CD4-positive, alpha-beta T cell treated with Interleukin-15 for 1 hour (primary cell): ENCODE measurements at regions not wholly inside any gene's neighbourhood (a gene's known extent, or its start where the extent isn't known, plus 50 kb on each side); places are given as distances from the start of the nearest gene placed in this dataset.
"Not testable (repeated sequence)": the region's sequence is repeated elsewhere in the genome, so short reads cannot be mapped to it uniquely, and the experiment has no call there.

Experiments used
- DNase-seq: peaks from one replicate; pipeline ENCODE4 v3.0.0-alpha.2; 2020

DNA sequence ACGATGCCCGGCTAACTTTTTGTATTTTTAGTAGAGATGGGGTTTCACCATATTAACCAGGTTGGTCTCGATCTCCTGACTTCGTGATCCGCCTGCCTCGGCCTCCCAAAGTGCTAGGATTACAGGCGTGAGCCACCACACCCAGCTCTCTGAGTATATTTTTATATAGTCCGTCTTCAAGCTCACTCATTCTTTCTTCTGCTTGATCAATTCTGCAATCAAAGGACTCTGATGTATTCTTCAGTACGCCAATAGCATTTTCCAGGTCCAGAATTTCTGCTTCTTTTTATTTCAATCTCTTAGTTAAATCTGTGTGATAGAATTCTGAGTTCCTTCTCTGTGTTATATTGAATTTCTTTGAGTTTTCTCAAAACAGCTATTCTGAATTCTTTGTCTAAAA is 281.9 kb upstream of the PMFBP1 start:
- DNase-seq, result not testable (repeated sequence)

DNA sequence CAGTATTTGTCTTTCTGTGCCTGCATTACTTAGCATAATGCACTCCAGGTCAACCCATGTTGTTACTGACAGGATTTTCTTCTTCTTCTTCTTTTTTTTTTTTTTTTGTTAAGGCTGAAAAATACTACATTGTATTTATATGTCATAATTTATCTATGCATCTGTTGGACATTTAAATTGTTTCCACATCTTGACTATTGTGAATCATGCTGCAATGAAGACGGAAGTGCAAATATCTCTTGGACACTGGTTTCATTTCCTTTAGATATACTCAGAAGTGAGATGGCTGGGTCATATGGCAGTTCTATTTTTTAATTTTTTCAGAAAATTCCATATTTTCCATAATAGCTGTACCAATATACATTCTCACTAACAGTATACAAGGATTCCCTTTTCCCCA is 272.7 kb upstream of the PMFBP1 start:
- no peak for DNase-seq

DNA sequence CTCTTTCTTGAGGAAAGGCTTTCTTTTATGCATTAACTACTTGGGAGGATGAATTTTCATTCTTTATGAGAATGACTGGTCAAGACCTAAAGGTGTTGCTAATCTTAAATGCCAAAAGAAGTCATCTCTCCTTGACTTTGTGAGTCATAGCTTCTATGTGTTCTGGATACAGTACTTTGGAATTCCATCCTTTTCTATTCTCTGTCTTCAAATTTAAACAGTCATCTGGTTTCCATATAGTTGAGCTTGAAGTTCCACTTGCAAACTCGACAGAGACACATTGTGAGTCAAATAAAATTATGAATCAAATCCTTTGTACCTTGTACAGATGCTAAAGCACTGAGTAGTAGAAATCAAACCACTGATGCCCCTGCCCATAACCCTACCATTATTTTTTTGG is 271.9 kb upstream of the PMFBP1 start:
- DNase-seq, result no peak

DNA sequence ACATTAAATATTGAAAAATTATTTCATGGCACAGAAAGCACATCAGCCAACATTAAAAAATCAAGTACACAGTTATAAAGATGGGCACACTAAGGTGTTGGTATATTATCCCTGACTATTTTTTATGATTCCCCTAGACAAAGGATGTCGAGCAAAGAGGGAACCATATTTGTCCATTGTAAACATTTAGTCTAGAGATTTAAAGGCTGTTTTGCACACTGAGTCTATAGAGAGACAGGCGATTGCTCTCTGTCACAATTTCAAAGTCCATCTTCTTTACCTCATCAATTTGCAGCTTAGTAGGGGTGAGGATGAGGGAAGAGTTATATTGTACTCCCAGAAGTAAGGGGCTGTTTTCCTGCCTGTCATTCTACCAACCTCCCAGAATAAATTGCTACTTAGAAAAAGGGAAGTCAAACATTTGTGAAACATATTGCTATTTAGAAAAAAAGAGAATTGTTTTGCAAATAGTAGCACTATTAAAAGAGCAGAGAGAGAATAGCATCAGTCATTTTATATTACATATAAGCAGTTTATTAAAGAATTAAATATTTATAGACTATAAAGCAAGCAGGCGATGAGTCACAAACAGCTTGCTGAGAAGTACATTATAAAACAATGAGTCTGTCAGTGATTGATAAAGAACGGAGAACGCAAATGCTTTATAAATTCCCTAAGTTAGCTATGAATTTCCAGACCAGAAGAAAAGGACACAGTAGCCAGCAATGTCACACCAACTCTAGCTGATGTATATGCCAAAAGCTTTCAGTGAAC is 270.6 kb upstream of the PMFBP1 start:
- DNase-seq, result no peak

DNA sequence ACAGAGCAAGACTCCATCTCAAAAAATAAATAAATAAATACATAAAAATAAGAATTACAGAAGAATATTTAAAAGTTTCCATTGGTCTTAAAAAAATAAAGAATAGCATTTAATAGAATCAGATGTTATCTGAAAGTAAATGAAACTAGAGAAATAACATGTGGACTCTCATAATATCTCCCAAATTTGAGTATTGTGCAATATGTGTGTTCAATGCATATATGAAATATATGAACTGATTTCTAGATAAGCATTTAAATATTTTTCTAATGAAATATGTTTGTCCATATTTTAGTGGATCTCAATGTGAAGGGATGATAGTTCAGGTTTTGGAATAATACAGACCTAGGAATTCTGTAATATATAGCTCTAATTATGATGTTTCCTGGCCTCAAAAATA is 265.9 kb upstream of the PMFBP1 start:
- no peak for DNase-seq

DNA sequence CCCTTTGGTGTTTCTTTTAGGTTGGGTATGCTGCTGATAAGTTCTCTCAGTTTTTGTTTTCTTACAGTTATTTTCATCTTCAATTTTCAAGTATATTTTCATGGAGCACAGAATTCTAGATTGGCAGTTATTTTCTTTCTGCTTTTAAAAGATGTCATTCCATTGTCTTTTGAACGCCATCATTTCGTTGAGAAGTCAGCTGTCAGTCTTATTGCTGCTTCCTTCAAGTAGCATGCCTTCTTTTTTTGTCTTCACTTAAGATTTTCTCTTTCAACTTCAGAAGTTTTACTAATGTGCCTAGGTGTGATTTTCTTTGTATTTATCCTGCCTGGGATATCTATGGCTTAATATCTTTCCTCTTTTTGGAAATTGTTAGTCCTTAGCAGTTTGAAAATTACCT is 262.2 kb upstream of the PMFBP1 start:
- DNase-seq, result no peak

DNA sequence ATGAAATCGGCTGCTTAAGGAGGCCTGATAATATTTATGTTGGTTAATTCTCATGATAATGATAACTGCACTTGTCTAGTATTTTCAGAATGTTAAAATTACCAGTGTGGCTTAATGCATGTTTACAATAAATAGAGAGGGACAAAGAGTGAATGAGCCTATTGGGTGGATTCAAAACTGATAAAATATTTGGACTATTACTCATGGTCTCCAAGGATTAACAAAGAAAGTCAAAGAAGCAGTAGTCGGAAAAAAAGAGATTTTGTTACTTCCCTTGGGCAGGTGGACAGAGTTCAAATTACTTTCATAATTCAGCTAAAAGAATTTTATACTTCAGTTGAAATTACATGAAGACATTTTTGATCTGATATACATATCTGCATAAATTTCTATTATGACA is 258.2 kb upstream of the PMFBP1 start:
- no peak for DNase-seq

DNA sequence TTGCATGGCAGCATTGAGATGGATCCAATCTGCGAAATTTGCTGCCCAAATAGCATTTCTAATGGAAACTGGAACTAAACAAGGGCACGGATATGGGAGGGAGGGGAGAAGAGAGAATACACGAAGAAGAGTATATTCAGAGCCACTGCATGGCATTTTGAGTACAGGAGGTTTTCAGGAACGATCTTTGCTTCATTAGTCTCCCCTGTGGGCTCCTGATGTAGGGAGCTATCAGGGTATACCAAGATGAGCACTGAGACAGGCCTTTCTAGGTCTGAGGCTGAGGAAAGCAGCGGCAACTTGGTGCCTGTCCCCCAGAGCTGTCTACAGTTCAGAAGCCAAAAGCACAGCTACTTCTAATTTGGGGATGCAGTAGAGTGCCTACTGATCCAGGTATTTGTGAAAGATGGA is 257.7 kb upstream of the PMFBP1 start:
- DNase-seq, result no peak

DNA sequence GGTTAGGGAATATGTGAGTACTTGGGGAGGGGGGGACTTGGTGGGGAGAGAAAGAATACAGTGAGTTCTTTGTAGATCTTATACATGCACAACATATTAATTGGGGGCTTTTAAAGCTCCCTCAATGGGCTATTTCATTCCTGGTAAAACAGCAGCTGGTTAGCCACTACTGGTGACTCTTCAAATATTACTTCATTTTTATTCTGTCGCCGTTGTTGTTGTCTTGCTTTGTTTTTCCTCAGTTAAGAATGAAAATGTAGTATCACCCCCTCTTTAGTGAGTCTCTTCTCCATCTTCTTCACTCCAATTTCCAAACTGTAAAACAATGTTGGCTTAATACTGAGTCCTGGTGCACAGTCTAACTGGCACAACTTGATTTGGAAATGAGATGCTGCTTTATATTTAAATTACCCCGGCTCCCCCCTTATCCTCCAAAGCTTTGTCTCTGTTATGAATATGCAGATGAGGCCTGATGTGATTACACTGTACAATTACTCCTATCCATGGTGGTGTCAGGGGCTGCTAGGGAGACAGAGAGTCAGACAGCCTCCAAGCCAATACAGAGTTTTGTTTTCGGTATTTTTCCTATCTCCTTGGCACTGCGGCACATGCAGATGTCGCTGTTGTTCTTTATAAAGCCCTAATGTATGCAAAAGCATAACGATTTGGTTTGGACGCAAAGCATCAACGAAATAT is 256.9 kb upstream of the PMFBP1 start:
- DNase-seq, result no peak

DNA sequence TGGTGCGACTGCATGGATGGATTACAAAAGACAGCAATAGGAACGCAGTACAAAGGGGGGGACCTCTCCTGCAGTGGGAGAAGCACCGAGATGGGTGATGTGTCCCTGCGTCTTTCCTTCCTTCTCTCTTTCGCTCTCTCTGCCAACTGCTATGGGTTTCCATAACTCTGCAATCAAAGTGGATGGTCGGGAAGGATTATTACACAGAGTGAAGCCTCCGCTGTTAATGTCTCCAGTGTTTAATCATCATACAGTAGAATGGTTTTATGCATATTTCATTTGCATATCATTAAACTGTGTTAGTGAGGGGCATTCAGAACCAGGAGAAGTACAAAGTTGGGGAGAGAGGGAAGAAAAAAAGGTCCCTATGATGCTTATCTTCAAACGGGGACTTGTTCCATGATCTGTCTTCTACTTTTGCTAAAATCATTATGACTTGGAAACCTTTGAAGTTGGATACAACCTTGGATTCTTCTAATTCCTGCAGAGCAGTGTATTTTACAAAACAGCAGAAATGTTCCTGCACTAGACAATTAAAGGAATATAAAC is 255.9 kb upstream of the PMFBP1 start:
- no peak for DNase-seq

DNA sequence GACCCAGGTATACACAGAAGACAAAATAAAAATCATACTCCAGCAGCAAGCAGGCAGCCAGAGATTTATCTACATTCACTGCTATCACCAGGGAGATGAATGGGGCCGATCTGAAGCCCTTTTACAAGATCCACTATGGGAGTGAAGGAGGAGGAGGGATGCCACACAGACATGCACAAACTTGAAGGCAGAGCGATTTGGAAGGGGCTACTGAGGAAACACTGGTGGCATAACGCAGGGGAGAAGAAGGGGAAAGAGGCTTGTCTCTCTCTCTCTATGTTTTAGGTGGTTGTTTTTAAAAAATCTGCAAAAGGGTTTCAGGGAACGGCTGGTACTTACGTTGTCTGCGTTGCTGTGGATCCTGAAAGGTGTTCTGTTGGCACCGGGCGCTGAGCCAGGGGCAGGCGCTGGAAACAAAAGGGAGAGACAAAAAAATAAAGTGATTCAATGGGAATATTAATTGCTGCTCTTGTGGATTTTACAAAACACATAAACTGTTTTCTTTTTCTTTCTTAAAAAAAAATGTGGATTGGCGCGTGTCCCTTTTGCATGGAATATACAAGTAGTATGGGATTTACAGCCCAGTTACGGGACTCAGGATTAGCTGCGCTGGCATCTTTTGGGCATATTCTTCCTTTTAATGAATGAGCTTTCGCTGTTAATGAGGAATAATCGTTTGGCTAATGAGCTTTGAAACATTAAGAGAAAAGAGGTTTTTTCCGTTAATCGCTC is 255.3 kb upstream of the PMFBP1 start:
- no peak for DNase-seq

DNA sequence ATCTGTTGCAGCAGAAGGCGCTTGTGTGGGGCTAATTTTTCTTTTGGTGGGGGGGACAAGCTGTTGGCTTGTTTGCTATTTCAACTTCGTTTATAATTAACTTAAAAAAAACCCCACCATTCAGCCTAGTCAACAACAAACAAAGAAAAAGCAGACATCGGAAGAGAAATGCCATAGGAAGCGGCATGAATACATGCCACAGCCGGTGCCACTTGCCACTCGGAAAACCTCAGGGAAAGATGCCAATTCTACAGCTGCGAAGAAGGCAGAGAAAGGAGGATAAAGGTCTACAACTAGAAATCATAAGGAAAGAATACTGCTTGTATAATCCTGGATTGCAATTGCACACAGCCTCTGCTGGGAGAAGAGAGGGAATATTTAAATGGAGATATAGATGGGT is 254.4 kb upstream of the PMFBP1 start:
- DNase-seq, result no peak

DNA sequence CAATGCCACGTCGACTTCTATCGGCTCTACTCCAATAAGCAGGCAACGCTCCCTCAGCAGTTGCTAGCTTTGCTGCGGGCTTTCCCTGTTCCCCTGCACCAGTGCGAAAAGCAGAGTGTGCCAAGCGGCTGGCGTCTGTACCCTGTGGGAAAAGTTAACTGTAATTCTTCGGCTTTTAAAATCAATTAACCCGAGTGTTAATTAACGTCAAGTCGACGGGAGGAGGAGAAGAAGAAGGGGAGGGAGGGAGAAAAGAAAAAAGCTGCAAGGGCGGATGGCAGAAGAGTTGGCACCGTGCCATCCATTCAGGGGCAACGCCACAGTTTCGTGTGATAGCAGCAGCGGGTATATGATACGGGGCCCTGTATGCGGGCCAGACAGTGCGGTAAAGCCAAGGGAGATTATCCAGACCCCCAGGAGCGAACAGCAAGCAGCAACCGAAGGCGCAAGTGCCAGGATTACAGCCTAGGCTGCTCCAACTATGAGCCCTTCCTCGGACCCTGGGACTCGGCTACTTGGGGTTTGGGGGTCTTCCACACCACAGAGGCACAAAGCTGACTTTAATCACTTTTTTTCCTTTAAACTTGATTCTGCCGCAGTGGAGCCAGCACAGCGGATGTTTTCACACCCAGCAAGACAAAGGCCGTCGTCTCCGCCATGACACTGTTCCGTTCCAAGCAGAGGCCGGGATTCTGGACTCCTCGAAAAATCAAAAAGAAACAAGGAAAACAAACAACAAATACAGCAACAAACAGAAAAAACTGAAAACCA is 253.8 kb upstream of the PMFBP1 start:
- DNase-seq, result no peak

DNA sequence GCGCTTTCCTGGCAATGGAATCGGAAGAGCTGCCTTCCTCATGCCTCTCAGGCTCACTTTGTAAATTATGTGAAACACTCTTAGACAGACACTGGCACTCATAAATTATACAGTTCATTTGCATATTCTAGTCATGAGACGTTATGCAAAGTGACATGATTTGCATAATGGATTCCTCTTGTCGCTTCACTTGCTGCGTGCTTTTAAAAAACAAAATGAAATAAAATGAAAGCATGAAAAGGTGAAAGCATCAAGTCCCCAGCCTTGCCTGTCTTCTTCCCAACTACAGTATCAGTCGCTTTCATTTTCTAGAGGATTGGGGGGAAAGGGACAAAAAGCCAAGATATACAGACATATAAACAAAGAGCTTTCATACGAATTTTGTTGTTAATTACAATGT is 252.8 kb upstream of the PMFBP1 start:
- no peak for DNase-seq

DNA sequence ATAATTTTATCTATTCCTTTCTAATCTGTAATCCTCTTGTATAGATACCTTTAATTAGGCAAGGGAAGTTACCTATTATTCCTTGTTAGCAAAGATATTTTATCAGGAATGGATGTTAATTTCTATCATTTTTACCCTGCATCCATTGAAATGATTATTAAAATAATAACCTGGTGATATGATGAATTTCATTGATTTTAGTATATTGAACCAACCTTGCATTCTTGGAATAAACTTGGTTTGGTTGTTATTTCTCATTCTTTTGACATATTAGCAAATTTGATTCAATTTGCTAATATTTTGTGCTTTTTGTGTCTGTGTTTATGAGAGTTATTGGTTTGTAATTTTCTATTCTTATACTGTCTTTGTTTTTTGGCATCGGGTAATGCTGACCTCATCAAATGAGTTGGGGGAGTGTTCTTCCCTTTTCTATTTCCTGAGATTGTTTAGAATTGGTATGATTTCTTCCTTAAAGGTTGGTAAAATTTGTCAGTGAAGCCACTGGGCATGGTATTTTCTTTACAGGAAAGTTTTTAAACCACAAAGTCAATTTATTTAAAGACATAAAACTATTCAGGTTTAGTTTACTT is 250.4 kb upstream of the PMFBP1 start:
- DNase-seq, result no peak

DNA sequence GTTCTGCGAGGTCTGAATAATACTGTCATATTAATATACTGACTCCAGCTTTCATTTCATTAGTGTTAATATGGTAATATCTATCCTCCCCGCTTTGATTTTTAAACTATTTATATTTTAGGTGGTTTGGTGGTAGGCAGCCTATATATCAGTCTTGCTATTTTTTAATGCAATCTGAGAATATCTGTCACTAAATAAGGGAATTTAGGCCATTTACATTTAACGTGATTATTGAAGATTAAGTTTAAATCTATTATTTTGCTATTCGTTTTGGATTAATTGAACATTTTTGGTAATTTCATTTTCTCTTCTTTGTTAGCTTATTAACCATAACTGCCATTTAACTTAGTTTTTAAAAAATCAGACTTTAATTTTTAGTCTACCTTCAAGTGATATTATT is 247.7 kb upstream of the PMFBP1 start:
- no peak for DNase-seq

DNA sequence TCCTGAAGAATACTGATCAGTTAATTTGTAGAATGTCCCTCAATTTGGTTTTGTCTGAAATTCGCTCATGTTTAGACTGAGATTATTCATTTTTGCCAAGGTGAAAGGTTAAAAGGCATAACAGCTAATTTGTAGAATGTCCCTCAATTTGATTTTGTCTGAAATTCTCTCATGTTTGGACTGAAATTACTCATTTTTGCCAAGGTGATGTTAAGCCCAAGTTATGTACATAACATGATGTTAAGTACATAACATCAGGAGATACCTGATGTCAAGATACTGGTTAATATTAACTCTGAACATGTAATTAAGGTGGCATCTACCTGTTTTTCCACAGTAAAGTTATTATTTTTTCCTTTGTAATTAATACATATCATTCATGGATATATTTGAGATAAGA is 243.4 kb upstream of the PMFBP1 start:
- no peak for DNase-seq

DNA sequence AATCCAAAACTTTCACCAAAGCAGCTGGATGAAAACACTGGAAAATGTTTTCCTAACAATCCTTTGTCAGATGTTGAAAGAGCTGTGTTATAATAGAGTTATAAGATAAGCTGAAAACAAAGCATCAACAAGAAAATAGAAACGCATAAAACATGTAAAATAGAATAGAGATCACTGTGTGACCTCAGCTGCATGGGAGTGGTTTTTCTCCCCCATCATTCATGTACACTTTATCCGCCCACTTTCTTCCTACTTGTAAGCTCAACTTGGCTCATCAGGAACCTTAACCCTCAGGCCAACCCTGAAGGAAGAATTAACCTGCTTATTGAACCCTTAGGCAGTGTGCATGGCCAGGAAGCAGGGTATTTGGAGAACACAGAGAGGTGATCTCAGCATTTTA is 238.5 kb upstream of the PMFBP1 start:
- DNase-seq, result no peak

DNA sequence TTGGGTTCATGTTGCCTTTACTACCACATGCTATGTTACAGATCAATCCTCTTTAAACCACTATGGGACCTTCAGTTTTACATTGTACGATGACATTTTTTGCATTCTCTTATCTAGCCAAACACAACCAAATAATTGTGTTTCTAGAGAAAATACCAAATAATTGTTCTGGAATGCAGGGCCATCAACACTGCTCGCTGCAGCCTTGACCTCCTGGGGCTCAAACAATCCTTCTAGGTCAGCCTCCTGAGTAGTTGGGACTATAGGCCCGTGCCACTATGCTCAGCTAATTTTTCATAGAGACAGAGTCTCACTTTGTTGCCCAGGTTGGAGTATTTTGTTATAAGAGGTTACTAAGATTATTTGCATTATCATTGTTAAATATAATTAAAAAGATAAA is 237.5 kb upstream of the PMFBP1 start:
- DNase-seq, result no peak

DNA sequence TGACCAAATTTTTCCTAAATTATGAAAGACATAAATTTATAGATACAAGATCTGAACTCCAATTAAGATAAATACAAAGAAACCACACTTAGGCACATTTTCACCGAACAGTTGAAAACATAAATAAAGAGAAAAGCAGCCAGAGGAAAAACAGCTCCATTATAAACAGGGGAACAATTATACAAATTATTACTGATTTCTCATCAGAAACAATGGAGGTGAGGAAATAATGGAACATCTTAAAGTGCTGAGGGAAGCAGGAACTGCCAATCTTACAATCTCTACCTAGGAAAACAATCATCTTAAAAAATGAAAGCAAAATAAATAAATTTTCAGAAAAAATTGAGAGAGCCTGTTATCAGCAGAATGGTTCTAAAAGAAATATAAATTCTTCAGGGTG is 234.4 kb upstream of the PMFBP1 start:
- no peak for DNase-seq

DNA sequence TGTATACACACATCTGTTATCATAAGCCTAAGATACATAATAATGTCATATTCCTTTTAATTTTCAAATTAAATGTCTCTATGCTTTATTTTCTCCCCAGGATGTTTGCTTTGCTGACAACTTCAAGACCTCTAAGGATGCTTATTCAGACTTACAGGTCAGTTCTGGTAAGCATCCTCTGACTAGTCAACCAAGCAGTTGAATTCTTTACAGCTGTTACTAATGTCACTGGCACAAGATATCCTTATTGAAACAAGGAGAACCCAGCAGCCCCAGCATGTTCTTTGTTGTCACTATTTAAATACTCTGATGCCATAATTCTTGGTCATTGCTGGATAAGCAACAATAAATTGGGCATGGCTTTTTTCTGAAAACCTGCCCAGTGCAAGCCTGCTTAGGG is 232.3 kb upstream of the PMFBP1 start:
- DNase-seq, result no peak

DNA sequence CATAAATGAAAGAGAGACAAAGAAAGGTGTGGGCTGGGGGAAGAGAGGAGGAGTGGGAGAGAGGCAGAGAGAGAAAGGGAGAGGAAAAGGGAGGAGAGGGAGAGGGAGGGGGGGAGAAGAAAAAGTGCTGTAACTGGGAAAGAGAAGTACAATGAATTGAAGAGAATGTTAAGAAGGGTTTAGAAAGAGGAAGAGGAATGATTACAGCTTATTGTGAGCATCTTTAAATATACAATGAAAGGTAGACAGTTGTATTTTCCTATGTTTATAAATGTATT is 229.1 kb upstream of the PMFBP1 start:
- DNase-seq, result no peak
